ENCODE measurements at regions not wholly inside any gene's neighbourhood (a gene's known extent, or its start where the extent isn't known, plus 50 kb on each side); places are given as distances from the start of the nearest gene placed in this dataset.

DNA sequence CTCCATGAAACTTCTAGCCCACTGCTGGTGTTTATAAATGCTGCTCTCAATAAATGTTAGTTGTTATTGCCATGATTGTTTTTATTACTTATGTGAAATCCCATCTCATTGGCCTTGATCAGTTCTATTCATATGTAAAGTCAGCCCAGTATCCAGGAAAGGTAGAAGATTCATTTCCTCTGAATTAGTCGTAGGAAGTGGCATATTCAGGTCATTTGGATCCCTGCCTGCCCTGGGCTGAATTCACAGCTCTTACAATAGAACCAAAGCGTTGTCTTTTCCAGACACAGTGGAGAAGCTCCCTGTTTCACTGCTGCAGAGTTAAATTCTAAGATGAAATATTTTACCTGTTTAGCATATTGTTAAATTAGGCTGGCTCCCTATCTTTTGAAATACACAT, 70.3 kb downstream of the MAIP1 start:
- no peak for DNase-seq
- H3K4me3 Mint-ChIP-seq = no peak overlapping the region
- no peak overlapping the region for H3K9ac ChIP-seq (ENCODE audit: low read length)
- peaks cover 14% of the 10 kb centered on the region for H3K27me3 Mint-ChIP-seq
- H3K9me3 ChIP-seq (ENCODE audit: control extremely low read depth in 1 of 3, control insufficient read depth in 2 of 3, insufficient read depth in 1 of 3, low read length in 2 of 3) = no peaks in the 10 kb centered on the region
- no peaks in the 10 kb centered on the region for H3K4me1 ChIP-seq (ENCODE audit: control insufficient read depth in 2 of 2, insufficient read depth in 2 of 2, low read length in 2 of 2)
- H4K20me1 ChIP-seq (ENCODE audit: control insufficient read depth, insufficient read depth, low read length, poor library complexity, severe bottlenecking) = no peaks in the 10 kb centered on the region
- no peak overlapping the region for H3K27ac Mint-ChIP-seq
- no peak overlapping the region for H3K4me2 ChIP-seq (replicated peaks; ENCODE audit: low read depth, low read length, poor library complexity, severe bottlenecking)
- no peaks in the 10 kb centered on the region for H3K4me1 Mint-ChIP-seq
- POLR2A ChIA-PET = no interaction called here
- no peaks in the 10 kb centered on the region for H3K27me3 ChIP-seq (replicated peaks in 1 of 4; ENCODE audit: control extremely low read depth in 1 of 4, control insufficient read depth in 3 of 4, insufficient read depth in 4 of 4, low read length in 3 of 4)
- no peak overlapping the region for H2AFZ ChIP-seq (ENCODE audit: insufficient read depth, low read depth, low read length, poor library complexity, severe bottlenecking)
- H3K4me3 ChIP-seq (ENCODE audit: control extremely low read depth in 1 of 5, extremely low read depth in 1 of 5, insufficient read depth in 1 of 5, low read depth in 2 of 5, low read length in 4 of 5) = no peak overlapping the region
- TF ChIP-seq, protein P1, sequence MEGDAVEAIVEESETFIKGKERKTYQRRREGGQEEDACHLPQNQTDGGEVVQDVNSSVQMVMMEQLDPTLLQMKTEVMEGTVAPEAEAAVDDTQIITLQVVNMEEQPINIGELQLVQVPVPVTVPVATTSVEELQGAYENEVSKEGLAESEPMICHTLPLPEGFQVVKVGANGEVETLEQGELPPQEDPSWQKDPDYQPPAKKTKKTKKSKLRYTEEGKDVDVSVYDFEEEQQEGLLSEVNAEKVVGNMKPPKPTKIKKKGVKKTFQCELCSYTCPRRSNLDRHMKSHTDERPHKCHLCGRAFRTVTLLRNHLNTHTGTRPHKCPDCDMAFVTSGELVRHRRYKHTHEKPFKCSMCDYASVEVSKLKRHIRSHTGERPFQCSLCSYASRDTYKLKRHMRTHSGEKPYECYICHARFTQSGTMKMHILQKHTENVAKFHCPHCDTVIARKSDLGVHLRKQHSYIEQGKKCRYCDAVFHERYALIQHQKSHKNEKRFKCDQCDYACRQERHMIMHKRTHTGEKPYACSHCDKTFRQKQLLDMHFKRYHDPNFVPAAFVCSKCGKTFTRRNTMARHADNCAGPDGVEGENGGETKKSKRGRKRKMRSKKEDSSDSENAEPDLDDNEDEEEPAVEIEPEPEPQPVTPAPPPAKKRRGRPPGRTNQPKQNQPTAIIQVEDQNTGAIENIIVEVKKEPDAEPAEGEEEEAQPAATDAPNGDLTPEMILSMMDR (IDR thresholded peaks at IDR 0.05) = no peak
- TF ChIP-seq EZH2 (IDR thresholded peaks at IDR 0.05; ENCODE audit: borderline replicate concordance, insufficient read depth, low read depth, low read length, poor library complexity, severe bottlenecking) = no peak
- no peaks in the 10 kb centered on the region for H3K36me3 ChIP-seq (replicated peaks in 1 of 2; ENCODE audit: control extremely low read depth in 1 of 2, control insufficient read depth in 1 of 2, extremely low read depth in 1 of 2, insufficient read depth in 2 of 2, low read length in 1 of 2)
- no peaks in the 10 kb centered on the region for H3K9me3 Mint-ChIP-seq (ENCODE audit: insufficient read depth)
- no peak overlapping the region for H3K27ac ChIP-seq (ENCODE audit: low read length in 2 of 2)
- intact Hi-C loops (cut with micrococcal nuclease) = no loop called here
- no peak for ATAC-seq (ENCODE audit: low read depth)
- no peaks in the 10 kb centered on the region for H3K79me2 ChIP-seq (ENCODE audit: control insufficient read depth, insufficient read depth, low read length)
- WGBS (ENCODE audit: insufficient coverage) = 67% methylated on average over 1 of the region's 2 CpGs
- CTCF ChIA-PET = no interaction called here

DNA sequence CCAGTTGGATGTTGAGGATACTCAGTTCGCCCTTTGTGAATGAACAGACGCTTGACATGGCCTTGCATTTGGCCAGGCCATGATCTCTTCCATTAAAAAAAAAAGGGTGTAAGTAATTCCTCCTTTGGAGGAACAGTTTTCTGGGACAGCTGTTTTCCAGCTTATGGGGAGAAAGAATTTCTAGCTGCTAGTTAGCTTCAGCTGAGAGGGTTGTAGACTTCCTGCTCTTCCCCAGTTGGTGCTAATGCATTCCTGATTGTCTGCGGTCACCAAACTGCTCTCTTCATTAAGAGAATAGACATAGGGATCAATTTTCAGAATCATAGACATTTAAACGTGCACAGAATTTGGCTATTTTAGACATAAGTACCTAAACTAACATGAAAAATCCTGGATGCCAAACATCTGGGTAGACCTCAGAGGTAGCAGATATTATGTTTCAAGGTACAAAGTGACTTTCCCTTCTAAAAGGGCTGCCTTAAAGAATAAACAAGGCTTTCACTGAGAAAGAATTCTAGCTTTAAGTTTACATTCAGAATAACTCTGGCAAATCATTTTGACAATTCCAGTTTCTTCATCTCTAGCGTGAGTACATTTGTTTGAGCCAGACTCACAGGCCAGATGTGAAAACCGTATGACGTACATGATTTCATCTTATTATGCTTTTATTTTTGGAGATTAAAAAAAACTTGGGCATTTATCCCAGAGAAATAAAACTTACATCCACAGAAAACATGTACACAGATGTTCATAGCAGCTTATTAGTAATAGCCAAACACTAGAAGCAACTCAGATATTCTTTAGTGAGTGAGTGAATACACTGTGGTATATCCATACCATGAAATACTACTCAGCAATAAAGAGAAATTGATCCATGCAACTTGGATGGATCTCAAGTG, 71.2 kb downstream of the MAIP1 start:
- ChIA-PET POLR2A (no interaction called here), CTCF (interaction anchor here (1.0 kb wide), 1 partner anchor 288 kb away, joined by 3 read pairs; no protein-coding TSS in a partner anchor)
- Mint-ChIP-seq H3K4me1 (no peaks in the 10 kb centered on the region), H3K27me3 (peaks cover 14% of the 10 kb centered on the region), H3K9me3 (ENCODE audit: insufficient read depth) (no peaks in the 10 kb centered on the region), H3K4me3 (no peak overlapping the region), H3K27ac (no peak overlapping the region)
- intact Hi-C loops (cut with micrococcal nuclease) = no loop called here
- TF ChIP-seq EZH2 (IDR thresholded peaks at IDR 0.05; ENCODE audit: borderline replicate concordance, insufficient read depth, low read depth, low read length, poor library complexity, severe bottlenecking) = no peak
- TF ChIP-seq, protein P1 (IDR thresholded peaks at IDR 0.05) = no peak
- H3K27me3 ChIP-seq (replicated peaks in 1 of 4; ENCODE audit: control extremely low read depth in 1 of 4, control insufficient read depth in 3 of 4, insufficient read depth in 4 of 4, low read length in 3 of 4) = no peaks in the 10 kb centered on the region
- H3K9me3 ChIP-seq (ENCODE audit: control extremely low read depth in 1 of 3, control insufficient read depth in 2 of 3, insufficient read depth in 1 of 3, low read length in 2 of 3) = no peaks in the 10 kb centered on the region
- no peak for ATAC-seq (ENCODE audit: low read depth)
- no peak overlapping the region for H3K4me3 ChIP-seq (ENCODE audit: control extremely low read depth in 1 of 5, extremely low read depth in 1 of 5, insufficient read depth in 1 of 5, low read depth in 2 of 5, low read length in 4 of 5)
- H3K36me3 ChIP-seq (replicated peaks in 1 of 2; ENCODE audit: control extremely low read depth in 1 of 2, control insufficient read depth in 1 of 2, extremely low read depth in 1 of 2, insufficient read depth in 2 of 2, low read length in 1 of 2) = no peaks in the 10 kb centered on the region
- no peaks in the 10 kb centered on the region for H3K79me2 ChIP-seq (ENCODE audit: control insufficient read depth, insufficient read depth, low read length)
- H3K4me1 ChIP-seq (ENCODE audit: control insufficient read depth in 2 of 2, insufficient read depth in 2 of 2, low read length in 2 of 2) = no peaks in the 10 kb centered on the region
- H3K9ac ChIP-seq (ENCODE audit: low read length) = no peak overlapping the region
- WGBS (ENCODE audit: insufficient coverage) = 100% methylated on average over 2 of the region's 7 CpGs
- no peak overlapping the region for H2AFZ ChIP-seq (ENCODE audit: insufficient read depth, low read depth, low read length, poor library complexity, severe bottlenecking)
- H4K20me1 ChIP-seq (ENCODE audit: control insufficient read depth, insufficient read depth, low read length, poor library complexity, severe bottlenecking) = no peaks in the 10 kb centered on the region
- DNase-seq = no peak
- H3K27ac ChIP-seq (ENCODE audit: low read length in 2 of 2) = no peak overlapping the region
- H3K4me2 ChIP-seq (replicated peaks; ENCODE audit: low read depth, low read length, poor library complexity, severe bottlenecking) = no peak overlapping the region

Measured in B cell (primary cell).